Effector memory CD8-positive, alpha-beta T cell (primary cell): ENCODE measurements at regions not wholly inside any gene's neighbourhood (a gene's known extent, or its start where the extent isn't known, plus 50 kb on each side); places are given as distances from the start of the nearest gene placed in this dataset.
"Not testable (repeated sequence)": the region's sequence is repeated elsewhere in the genome, so short reads cannot be mapped to it uniquely, and the experiment has no call there.

Source experiments
- ATAC-seq: fragments of 150-1000 bp; cut with Tn5 transposase; replicated peaks from 2 replicates; pipeline ENCODE4 v1.10.0; 2021; ENCODE audit warnings: mild to moderate bottlenecking, moderate library complexity
- DNase-seq, 3 experiments: peaks; one replicate each; pipeline ENCODE4 v3.0.0; 2021
- H3K27ac Mint-ChIP-seq, 2 donors: one replicate each; pipeline ENCODE4 v1.8.0; 2022; ENCODE audit warnings: mild to moderate bottlenecking in 2 of 2, mixed read lengths in 2 of 2, moderate library complexity in 2 of 2
- H3K27me3 Mint-ChIP-seq, 2 donors: one replicate each; pipeline ENCODE4 v1.8.0; 2022; ENCODE audit warnings: mixed read lengths in 2 of 2
- H3K36me3 Mint-ChIP-seq: one replicate; pipeline ENCODE4 v1.8.0; 2022; ENCODE audit warnings: mild to moderate bottlenecking, moderate library complexity, mixed read lengths; ENCODE audit not compliant: insufficient read depth
- H3K4me1 Mint-ChIP-seq, 2 donors: one replicate each; pipeline ENCODE4 v1.8.0; 2022; ENCODE audit warnings: low read depth in 2 of 2, mixed read lengths in 2 of 2
- H3K4me3 Mint-ChIP-seq, 2 donors: one replicate each; pipeline ENCODE4 v1.8.0; 2022; ENCODE audit warnings: mild to moderate bottlenecking in 2 of 2, mixed read lengths in 2 of 2, moderate library complexity in 2 of 2
- H3K9me3 Mint-ChIP-seq, 2 donors: one replicate each; pipeline ENCODE4 v1.8.0; 2022; ENCODE audit warnings: mixed read lengths in 2 of 2

DNA sequence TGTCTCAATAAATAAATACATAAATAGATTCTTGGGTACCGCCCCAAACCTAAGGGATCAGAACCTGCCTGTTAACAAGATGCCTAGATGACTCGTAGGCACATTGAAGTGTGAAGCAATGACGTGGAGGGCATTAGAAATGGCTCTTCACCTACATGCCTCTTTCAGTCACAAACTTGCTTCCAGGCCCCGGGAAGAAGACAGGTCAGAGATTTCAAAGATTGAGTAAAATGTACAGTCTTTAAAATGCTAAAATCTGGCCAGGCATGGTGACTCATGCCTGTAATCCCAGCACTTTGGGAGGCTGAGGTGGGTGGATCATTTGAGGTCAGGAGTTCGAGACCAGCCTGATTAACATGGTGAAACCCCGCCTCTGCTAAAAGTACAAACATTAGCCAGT lies 480.8 kb upstream of the JARID2 start:
- H3K36me3 Mint-ChIP-seq, result no peaks in the 10 kb centered on the region
- ATAC-seq (no peak), DNase-seq (no peak)
- H3K4me1 Mint-ChIP-seq, result no peaks in the 10 kb centered on the region
- peaks cover 0 to 3% of the 10 kb centered on the region in 2 donors for H3K27me3 Mint-ChIP-seq
- no peak overlapping the region for H3K4me3 Mint-ChIP-seq
- no peaks in the 10 kb centered on the region for H3K9me3 Mint-ChIP-seq
- H3K27ac Mint-ChIP-seq, result no peak overlapping the region

DNA sequence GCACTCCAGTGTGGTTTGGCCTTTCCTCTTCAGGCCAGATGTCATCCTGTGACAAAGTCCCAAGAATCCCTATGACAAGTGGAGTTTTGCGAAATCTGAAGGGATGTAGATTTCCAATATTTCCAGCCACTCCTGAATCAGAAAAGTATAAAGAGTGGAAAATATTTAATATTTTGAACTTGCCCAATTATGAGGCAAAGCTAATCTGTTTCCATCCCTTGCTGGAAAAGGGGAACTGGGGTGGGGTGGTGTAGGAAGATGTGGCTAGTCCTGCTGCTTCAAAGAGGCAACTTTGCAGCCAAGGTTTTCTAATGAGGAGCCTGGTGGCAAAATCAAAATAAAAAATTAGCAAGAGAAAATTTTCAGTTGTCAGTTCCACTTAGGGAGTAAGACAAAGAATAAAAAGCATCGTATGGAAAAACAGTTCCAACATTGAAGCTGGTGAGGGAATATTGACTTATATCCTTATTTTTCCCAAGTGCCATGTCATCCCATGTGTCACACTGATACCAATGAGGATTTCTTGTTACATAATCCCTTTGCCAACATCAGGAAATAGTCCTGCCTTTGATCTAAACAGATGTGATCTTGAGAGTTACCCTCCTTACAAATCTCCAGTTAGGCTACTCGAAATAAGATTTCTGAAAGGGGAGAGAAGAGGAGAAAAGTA lies 480.0 kb upstream of the JARID2 start:
- Mint-ChIP-seq H3K4me3 (no peak overlapping the region), H3K36me3 (no peaks in the 10 kb centered on the region), H3K9me3 (no peaks in the 10 kb centered on the region), H3K4me1 (no peaks in the 10 kb centered on the region), H3K27ac (no peak overlapping the region), H3K27me3 (peaks cover 0 to 10% of the 10 kb centered on the region in 2 donors)
- DNase-seq (no peak), ATAC-seq (no peak)

DNA sequence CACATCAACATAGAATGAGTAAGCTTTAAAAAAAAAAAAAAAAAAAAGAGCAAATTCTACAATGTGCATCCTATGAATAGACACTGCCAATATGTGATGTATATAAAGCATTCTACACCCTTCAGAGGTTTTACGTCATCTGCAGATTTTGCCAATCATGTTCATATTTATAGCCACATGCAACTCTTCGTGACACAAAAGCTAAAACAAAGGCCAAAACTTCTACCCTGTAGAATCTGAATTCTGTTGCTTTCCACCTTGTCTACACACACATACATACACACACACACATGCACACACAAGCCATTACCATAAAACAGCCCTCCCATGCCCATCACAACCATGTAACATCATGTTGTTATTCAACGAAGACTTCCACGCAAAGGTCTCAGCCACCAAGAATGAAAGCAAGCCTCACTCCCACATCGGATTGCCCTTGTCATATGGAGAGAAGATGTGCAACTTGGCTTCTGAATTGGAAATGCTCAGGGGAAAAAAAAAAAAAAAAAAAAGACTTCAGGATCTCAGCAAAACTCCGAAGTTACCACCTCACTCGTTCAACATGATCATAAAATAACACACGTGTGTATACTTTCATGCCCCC lies 479.4 kb upstream of the JARID2 start:
- no peak for DNase-seq

DNA sequence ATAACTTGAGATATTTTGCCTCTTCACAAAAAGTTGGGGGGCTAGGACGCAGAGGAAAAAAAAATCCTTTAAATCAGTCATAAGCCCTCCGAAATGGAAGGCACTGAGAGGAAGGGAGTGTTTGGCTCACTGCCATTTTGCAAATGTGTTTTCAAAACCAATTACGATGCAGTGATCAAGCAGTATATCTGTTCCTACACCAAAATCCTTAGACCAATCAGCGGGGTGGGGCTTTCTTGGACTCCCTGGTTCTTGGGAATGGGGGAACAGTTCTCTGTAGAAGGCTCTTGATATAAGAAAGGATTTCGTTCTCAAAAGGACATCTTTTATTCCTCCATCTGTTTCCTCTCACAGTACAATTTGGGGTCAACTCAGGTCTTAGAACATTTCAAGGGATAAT lies 478.6 kb upstream of the JARID2 start:
- Mint-ChIP-seq H3K4me3 (no peak overlapping the region), H3K9me3 (no peaks in the 10 kb centered on the region), H3K27ac (no peak overlapping the region), H3K4me1 (no peaks in the 10 kb centered on the region), H3K27me3 (peaks cover 3 to 21% of the 10 kb centered on the region in 2 donors), H3K36me3 (no peaks in the 10 kb centered on the region)
- DNase-seq (no peak), ATAC-seq (no peak)

More for the DNA sequence above, 479.4 kb upstream of the JARID2 start:
- Mint-ChIP-seq H3K27me3 (peaks cover 0 to 15% of the 10 kb centered on the region in 2 donors), H3K27ac (no peak overlapping the region), H3K4me1 (no peaks in the 10 kb centered on the region), H3K9me3 (no peaks in the 10 kb centered on the region), H3K4me3 (no peak overlapping the region), H3K36me3 (no peaks in the 10 kb centered on the region)
- no peak for ATAC-seq

DNA sequence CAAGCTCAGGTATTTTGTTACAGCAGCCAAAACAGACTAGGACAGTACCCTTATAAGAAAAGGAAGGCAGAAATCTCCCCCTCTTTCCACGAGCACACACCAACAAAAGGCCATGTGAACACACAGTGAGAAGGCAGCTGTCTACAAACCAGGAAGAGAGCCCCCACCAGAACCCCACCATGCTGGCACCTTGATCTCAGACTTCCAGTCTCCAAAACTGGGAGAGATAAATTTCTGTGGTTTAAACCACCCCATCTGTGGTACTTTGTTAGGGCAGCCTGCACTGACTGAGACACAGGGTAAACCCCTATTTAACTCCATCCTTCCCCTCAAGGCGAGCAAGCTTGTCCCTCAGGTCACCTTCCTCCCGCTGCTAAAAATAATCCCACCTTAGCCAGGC lies 475.8 kb upstream of the JARID2 start:
- Mint-ChIP-seq H3K4me3 (no peak overlapping the region), H3K27me3 (peaks cover 5 to 25% of the 10 kb centered on the region in 2 donors), H3K36me3 (no peaks in the 10 kb centered on the region), H3K9me3 (no peaks in the 10 kb centered on the region), H3K4me1 (no peaks in the 10 kb centered on the region), H3K27ac (no peak overlapping the region)
- ATAC-seq, result no peak
- no peak for DNase-seq

DNA sequence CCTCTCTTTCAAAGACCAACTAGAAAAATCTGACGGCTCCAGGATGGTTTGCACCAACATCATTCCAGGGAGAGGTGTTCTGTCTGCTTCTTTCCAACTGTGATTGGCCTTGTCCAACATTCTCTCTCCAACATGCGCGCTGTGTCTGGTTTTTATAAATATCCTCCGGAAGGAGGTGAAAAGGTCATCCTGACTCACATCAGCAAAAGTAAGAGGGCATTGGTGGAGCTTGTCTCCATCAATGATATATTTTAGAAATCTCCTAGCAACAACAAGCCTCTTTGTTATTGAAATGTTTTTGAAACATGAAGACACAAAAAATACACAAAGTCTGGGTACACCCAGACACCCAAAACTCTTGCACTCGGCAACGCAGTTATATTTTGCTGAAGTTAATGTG lies 475.3 kb upstream of the JARID2 start:
- DNase-seq (no peak), ATAC-seq (no peak)
- Mint-ChIP-seq H3K27me3 (peaks cover 5 to 25% of the 10 kb centered on the region in 2 donors), H3K36me3 (no peaks in the 10 kb centered on the region), H3K4me1 (no peaks in the 10 kb centered on the region), H3K9me3 (no peaks in the 10 kb centered on the region), H3K4me3 (no peak overlapping the region), H3K27ac (no peak overlapping the region)

DNA sequence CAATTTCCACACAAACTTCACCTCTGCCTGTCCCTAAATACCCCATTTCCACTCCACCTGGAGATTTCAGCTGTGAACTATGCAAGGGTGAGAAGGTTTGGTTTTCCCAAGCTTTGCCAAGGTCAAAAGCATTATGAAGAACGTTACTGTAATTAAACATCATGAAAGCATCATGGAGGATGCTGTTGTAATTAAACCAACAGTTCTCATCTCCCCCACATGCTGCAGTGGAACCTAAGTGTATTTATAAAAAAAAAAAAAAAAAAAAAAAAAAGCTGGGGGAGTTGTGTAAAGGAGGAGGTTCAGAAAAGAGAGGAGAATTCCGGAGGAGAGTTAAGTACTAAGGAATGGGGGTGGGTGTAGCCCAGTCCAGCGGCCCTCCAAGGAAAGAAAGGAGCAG lies 474.9 kb upstream of the JARID2 start:
- Mint-ChIP-seq H3K36me3 (no peaks in the 10 kb centered on the region), H3K27me3 (peaks cover 5 to 25% of the 10 kb centered on the region in 2 donors), H3K4me1 (no peaks in the 10 kb centered on the region), H3K4me3 (no peak overlapping the region), H3K27ac (no peak overlapping the region), H3K9me3 (no peaks in the 10 kb centered on the region)
- ATAC-seq, result no peak
- no peak for DNase-seq

DNA sequence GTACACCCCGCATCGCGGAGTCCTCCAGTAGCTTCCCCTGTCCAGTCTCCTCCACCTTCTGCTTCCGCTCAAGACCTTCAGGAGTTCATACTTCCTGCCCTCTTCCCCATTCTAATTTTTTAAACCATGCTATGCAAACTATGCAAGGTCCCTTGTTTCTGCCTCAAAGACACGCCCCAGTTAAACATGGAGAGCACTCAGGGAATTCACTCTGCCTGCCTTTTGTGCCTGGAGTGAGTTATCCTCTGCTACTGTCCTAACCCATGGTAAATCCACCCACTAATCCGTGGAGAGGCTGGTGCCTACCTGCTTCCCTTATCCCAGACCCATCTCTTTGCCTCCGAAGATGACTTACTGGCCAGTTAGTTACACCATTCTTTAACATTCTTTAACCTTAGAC lies 473.7 kb upstream of the JARID2 start:
- DNase-seq, result no peak
- H3K4me3 Mint-ChIP-seq, result no peak overlapping the region
- H3K27me3 Mint-ChIP-seq, result peaks cover 5 to 25% of the 10 kb centered on the region in 2 donors
- H3K4me1 Mint-ChIP-seq, result no peaks in the 10 kb centered on the region
- no peaks in the 10 kb centered on the region for H3K9me3 Mint-ChIP-seq
- H3K27ac Mint-ChIP-seq, result no peak overlapping the region
- no peak for ATAC-seq
- H3K36me3 Mint-ChIP-seq, result no peaks in the 10 kb centered on the region

DNA sequence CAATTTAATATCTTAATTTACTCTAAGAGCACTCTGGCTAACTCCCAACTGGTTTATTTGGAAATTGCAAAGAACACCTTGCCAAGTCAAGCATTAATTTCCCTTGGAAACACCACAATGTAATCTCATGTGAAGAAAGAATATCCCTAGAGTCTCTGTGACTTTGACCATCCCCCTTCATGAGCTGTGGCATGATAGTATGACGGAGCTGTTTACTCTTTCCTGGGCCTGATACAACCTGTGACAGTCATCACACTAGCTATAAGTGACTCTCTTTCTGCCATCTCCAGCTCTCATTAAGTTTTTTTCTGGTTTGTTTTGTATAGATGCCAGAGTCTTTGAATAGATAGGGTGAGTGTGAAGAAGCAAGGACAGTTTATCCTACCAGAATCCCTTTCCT lies 470.3 kb upstream of the JARID2 start:
- Mint-ChIP-seq H3K27me3 (peaks cover 5 to 24% of the 10 kb centered on the region in 2 donors), H3K4me3 (no peak overlapping the region), H3K9me3 (no peaks in the 10 kb centered on the region), H3K27ac (no peak overlapping the region), H3K4me1 (no peaks in the 10 kb centered on the region), H3K36me3 (no peaks in the 10 kb centered on the region)
- DNase-seq (no peak), ATAC-seq (no peak)

DNA sequence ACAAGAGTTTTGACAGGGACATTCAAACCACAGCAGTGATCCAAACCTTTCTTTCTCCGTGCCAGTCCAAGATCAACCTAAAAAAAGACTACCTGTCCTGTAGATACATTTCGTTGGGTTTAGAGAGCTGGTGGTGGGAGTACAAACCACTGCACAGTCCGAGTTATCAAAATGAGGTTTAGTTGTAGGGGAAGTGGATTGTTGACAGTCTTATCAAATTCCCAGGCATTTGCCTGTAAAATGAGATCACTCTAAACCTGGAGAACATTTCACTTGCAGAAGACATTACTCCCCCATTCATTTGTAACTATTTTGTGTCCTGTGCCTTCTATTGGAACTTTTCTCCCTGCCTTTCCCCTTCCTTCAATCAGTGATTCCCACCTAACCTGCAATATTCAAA lies 469.6 kb upstream of the JARID2 start:
- H3K27me3 Mint-ChIP-seq, result peaks cover 5 to 23% of the 10 kb centered on the region in 2 donors
- H3K4me3 Mint-ChIP-seq, result no peak overlapping the region
- no peaks in the 10 kb centered on the region for H3K9me3 Mint-ChIP-seq
- DNase-seq (no peak), ATAC-seq (no peak)
- no peaks in the 10 kb centered on the region for H3K4me1 Mint-ChIP-seq
- no peak overlapping the region for H3K27ac Mint-ChIP-seq
- H3K36me3 Mint-ChIP-seq, result no peaks in the 10 kb centered on the region

DNA sequence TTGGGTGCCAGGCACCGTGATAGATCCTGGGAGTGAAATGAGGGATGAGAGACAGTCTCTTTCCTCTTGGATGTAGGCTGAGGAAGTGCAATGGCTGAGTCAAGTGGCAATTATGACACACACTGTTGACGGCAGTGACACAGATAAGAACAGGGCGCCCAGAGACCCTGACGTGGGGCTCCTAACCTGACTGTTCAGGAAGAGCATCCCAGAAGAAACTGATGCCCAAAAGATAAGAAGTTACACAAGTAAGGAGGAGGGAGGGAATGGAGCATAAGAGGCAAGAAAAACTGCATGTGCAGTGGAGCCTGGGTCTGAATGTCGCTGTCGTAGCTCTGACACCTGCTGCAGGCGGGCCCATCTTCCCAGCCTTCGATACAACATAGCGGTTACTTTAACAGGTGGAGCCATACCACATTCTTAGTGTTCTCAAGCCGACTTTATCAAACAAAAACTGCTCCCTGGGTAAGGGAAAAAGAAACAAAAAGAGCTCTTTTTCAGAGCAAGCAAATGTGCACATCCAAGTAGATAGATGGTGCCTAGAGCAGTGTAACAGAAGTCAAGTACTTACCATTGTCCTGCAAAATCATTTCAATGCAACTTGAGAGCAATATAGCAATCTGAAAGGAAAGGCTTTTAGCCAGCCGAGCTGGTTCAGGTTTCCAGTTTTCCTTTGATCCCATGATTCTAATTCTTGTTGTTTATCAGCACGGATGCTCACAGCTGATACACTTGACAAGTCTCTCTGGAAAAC lies 463.9 kb upstream of the JARID2 start:
- no peak overlapping the region for H3K4me3 Mint-ChIP-seq
- H3K27ac Mint-ChIP-seq, result no peak overlapping the region
- ATAC-seq (no peak), DNase-seq (no peak)
- no peaks in the 10 kb centered on the region for H3K36me3 Mint-ChIP-seq
- peaks cover 0 to 5% of the 10 kb centered on the region in 2 donors for H3K4me1 Mint-ChIP-seq
- H3K27me3 Mint-ChIP-seq, result peaks cover 0 to 18% of the 10 kb centered on the region in 2 donors
- no peaks in the 10 kb centered on the region for H3K9me3 Mint-ChIP-seq

DNA sequence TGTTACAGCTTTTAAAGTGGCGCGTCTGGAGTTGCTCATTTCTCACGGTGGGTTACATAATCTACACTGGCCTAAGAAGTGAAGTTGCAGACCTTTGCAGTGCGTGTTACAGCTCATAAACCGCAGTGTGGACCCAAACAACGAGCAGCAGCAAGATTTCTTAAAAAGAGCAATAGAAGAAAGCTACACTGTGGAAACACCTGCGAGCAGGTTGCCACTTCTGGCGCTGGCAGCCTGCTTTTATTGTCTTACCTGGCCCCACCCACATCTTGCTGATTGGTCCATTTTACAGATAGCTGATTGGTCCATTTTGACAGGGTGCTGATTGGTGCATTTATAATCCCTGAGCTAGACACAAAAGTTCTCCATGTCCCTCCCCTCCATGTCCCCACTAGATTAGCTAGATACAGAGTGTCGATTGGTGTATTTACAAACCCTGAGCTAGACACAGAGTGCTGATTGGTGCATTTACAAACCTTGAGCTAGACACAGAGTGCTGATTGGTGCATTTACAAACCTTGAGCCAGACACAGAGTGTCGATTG lies 462.9 kb upstream of the JARID2 start:
- DNase-seq, ATAC-seq, H3K4me1 Mint-ChIP-seq, H3K27ac Mint-ChIP-seq, H3K36me3 Mint-ChIP-seq, H3K9me3 Mint-ChIP-seq, H3K4me3 Mint-ChIP-seq: not testable (repeated sequence)
- peaks cover 0 to 18% of the 10 kb centered on the region in 2 donors for H3K27me3 Mint-ChIP-seq

DNA sequence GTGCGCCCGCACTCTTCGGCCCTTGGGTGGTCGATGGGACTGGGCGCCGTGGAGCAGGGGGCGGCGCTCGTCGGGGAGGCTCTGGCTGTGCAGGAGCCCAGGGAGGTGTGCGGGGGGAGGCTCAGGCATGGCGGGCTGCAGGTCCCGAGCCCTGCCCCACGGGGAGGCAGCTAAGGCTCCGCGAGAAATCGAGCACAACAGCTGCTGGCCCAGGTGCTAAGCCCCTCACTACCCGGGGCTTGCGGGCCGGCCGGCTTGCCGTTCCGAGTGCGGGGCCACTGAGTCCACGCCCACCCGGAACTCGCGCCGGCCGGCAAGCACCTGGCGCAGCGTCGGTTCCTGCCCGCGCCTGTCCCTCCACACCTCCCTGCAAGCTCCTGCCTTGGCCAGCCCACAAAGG lies 462.3 kb upstream of the JARID2 start:
- no peak overlapping the region for H3K27ac Mint-ChIP-seq
- H3K27me3 Mint-ChIP-seq, result peaks cover 0 to 12% of the 10 kb centered on the region in 2 donors
- DNase-seq (no peak), ATAC-seq (no peak)
- H3K36me3 Mint-ChIP-seq, result no peaks in the 10 kb centered on the region
- no peak overlapping the region for H3K4me3 Mint-ChIP-seq
- H3K4me1 Mint-ChIP-seq, result peaks cover 0 to 5% of the 10 kb centered on the region in 2 donors
- no peaks in the 10 kb centered on the region for H3K9me3 Mint-ChIP-seq
